GM18868 (cell line): ENCODE measurements at regions not wholly inside any gene's neighbourhood (a gene's known extent, or its start where the extent isn't known, plus 50 kb on each side); places are given as distances from the start of the nearest gene placed in this dataset.
"Not testable (repeated sequence)": the region's sequence is repeated elsewhere in the genome, so short reads cannot be mapped to it uniquely, and the experiment has no call there.

Experiments used
- ATAC-seq: cut with Tn5 transposase; IDR thresholded peaks from one replicate; pipeline ENCODE4 v1.9.1; 2021; ENCODE audit warnings: mild to moderate bottlenecking, moderate library complexity; ENCODE audit not compliant: unreplicated experiment

DNA sequence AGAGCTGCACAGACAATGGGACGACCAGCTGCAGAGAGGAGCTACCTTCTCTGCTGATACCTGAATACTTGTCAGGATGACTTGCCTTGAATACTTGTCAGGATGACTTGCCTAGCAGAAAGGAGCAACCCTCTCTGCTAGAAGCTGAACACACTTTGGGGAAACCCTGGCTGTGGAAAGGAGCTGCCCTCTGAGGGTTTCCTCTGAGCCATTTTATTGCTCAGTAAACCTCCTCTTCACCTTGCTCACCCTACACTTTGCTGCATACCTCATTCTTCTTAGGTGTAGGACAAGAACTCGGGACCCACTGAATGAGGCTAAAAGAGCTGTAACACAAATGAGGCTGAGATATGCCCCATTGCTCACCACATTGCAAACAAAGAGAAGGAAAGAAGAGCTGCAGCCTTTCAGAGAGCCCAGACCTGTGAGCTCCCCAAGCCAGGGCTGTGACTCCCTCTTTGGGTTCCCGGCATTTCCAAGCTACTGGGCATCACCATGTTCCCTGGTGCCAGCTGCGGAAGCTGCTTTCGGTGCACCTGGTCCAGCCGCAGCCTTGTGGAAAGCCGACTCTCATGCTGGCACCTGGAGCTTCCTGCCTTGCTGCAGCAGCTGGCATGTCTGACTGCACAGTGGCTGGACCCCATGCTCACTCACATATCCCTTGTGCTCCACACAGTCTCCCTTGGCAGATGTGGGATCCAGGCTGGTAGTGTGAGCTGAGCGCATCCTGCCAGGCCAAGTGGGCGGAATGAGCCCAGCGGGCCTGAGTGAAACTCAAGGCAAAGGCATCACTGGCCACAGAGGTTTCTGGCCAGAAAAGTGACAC, 106.7 kb upstream of the AHI1 start:
- ATAC-seq, result no peak

DNA sequence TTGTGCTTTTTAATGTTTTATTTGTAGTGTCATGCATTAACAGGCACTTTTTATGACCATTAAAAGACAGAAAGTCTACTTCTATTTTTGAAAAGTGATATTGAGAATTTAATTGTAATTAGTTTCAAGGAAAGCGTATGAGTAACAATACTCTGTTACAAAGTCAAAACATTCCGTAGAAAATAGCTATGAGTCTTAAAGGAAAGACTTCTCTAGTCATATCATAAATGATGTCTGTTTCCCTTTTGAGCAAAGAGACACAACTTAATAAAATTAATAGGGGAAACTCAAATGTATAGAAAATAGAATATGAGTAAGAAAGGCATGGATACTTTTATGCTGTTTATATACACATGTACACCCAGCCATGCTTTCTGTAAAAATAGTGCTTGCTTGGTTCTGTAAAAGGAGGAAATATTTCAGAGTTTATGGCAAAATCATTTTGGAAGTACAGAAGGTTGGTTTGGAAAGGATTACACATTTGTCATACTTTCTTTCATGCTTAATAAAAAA, 107.8 kb upstream of the AHI1 start:
- no peak for ATAC-seq

DNA sequence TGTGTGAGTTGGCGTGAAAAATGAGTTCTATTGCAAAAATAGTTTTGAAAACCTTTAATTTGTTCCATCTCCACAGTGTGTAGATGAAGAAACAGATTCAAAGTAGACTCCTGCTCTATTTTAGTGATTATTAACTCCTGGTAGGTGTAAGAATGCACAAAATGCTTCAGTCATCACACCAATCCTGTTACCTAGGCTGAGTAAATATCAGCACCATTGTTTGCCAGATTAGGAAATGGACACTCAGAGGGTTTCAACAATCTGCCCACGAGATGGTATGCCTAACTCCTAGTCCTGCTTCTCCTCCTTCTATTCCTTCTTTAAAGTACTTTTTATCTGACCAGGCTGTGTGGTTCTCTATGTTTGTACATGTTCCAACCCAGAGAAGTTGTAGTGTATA, 108.9 kb upstream of the AHI1 start:
- ATAC-seq, result no peak

DNA sequence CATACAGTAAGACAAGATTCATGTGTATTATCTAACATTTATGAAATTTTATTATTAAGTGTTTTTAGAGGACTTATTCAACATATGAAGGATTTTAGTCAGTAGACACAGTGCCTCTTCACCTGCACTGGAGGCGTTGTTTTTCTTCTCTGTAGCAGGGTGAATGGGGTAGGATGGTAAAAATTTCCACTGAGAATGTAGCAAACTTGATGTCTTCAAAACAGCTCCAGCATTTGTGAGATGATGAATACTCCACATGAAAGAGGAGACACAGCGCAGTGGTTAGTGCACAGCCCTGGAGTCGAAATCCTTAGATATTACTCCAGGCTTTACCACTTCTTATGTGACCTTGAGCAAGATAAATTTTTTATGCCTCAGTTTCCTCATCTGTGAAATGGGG, 110.5 kb upstream of the AHI1 start:
- ATAC-seq, result no peak

DNA sequence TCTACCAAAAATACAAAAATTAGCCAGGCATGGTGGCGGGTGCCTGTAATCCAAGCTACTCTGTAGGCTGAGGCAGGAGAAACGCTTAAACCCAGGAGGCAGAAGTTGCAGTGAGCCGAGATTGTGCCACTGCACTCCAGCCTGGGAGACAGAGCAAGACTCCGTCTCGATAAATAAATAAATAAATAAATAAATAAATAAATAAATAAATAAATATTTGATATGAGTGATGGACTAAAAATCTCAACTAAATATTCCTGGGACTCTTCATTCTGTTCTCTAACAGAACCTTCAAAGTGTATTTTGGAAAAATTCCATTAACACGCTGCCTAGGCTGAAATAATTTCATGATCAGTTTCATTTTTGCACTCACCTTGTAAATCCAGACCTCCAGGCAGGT, 112.7 kb upstream of the AHI1 start:
- not testable (repeated sequence) for ATAC-seq

DNA sequence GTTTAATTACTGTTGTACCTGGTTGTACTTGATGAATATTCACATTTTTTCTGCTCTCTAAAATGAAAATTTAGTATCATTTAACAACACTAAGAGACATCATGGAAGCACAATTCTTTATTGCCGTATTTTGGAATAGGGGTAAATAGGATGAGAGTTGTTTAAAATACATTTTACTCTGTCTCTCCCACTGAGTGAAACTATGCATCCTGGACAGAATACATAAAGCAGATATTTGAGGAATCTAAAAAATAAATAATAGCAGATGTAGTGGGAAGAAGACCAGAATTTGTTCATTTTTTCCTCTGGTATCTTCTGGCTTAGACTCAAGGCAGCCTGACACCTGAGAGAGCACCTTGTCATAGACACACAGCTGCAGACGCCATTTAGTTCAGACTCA, 119.1 kb upstream of the AHI1 start:
- ATAC-seq, result no peak

DNA sequence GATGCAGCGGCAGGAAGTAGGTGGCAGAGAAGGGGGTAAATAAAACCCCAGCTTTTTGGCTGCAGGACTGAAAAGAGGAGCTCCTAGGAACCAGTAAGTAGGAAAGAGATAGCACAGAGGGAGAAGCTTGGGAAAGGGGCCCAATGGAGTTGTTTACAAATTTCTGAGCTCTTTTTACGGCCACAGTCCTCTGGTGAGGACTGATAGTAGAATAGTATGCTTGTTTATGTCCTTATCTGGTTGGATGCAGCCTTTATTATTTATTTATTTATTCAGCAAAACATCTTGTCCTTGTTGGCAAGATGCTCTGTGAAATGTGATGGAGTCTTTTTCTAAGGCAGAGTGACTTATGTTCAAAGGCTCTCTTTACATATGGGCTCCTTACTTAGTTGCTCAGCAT, 119.7 kb upstream of the AHI1 start:
- ATAC-seq, result no peak

DNA sequence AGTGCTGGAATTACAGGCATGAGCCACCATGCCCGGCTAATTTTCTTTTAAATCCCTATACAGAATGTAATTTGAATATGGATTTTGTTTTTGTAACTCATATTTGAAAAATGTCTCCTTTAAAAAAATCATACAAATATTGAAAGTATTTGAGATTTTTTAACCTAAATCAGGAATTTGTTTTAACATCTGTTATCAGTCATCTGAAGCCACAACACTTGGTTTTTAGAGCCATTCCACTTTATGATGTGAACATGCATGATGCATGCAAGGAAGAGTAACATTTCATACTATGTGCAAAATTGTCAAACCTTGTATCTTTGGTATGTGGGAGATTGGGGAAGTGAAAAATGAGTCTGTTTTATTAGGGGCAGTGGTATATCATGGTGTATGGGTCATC, 124.5 kb upstream of the AHI1 start:
- ATAC-seq, result no peak

DNA sequence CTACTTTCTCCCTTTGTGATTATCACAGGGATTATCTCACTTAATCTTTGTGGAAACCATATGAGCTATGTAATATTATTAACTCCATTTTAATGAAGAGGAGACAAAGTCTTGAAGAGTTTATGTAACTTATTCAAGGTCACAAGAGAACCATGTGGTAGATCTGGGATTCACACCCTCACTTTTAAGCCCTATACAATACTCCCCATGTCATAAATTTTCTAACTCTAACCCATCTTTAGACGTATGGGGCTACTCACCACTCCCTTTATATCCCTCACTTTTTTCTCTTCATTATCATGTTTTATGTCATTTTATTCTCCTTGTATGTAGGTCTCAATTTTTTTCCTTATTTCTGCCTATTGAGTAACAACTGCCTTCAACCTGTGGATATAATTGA, 126.4 kb upstream of the AHI1 start:
- ATAC-seq, result no peak

DNA sequence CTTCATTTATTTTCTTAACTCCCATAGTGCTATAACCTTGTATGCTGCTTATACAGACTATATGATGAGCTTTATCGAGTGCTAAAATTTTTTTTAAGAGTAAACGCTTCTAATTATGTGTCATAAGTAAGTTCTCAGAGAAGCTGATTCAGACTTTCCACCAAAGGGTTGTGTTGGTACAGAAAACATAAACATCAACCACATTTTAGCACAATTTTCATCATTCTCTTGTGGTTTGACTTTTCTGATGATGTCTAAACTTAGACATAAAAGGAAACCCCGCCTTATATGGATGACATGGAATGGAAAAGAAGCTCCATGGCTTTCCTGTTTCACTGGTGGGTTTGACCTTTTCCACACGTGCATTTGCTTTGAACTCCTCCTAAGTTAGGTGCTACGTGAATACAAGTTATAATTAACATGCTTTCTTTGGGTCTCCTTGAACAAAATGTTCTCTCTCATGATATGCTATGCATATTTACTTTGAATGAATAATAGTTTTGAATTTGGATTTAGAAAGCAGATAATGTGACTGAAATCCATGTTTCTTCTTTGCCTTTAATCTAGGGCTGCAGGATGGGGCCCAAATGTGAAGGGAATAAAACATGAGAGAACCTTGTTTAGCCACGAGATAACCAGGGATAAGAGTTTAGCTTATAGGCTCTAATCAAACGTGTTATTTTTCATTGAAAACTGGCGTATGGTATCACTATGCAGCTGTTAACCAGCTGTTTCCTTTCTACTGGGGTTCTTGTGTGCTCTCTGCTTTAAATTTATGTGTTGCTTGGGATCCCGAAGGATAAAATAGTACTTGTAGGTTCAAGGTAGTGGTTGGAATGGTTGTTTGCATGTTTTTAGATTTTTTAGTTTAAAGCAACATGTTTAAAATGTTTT, 127.1 kb upstream of the AHI1 start:
- no peak for ATAC-seq

DNA sequence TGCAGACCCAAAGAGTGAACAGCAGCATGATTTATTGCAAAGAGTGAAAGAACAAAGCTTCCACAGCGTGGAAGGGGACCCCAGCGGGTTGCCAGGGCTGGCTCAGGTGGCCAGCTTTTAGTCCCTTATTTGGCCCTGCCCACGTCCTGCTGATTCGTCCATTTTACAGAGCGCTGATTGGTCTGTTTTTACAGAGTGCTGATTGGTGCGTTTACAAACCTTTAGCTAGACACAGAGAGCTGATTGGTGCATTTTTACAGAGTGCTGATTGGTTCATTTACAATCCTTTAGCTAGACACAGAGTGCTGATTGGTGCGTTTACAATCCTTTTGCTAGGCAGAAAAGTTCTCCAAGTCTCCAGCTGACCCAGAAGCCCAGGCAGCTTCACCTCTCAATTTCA, 128.5 kb upstream of the AHI1 start:
- ATAC-seq, result not testable (repeated sequence)

DNA sequence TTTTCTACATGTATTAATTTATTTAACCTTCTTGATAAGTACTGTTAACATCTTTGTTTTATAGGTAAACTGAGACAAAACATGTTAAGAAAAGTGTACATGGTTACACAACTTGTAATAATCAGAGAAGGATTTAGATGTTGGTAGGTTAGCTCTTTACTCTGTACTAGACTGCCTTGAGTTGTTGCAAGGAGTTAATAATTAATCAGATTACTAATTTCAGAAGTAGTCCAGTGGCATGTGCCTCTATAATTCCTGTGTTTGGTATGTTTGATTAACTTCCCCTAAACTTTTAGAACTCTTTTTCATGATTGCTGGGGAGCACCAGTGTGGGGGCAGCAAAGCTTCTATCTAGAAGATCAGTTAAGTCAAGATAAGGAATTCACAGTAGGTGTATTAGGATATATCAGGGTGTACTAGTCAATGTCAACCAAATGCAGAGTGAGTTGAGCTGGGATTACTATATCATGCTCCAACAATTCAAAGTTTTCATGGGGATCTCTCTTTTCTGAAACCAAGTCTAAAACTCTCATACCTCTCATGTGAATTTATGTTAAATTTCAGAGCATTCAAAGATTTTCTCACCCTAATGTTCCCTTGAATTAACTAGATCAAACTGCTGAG, 129.7 kb upstream of the AHI1 start:
- ATAC-seq, result no peak

DNA sequence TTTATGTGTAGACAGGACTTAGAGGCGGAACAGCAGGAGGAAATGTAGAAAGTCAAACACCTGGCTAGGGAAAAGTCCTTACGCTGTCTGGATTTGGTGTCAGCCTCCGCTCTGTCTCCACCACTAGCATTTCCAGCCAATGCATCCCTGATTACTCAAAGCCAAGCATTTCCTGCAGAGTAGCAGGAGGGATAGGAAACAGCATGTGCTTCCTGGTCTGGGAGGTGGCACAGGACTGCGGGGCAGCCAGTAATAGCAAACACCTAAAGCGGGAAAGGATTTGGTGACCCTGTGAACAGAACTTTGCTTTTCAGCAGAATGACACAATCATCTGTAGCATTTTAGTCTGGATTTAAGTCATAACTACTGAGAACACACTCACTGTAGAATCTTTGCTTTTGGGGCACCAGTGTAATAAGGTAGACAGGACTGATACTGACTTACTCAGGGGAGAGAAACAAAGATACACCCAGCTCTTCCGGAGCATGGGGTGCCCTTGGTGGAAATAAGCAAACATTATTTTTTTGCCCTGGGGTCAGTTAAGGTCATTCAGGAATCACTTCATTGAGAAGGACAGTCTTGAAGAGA, 133.3 kb upstream of the AHI1 start:
- ATAC-seq, result no peak

DNA sequence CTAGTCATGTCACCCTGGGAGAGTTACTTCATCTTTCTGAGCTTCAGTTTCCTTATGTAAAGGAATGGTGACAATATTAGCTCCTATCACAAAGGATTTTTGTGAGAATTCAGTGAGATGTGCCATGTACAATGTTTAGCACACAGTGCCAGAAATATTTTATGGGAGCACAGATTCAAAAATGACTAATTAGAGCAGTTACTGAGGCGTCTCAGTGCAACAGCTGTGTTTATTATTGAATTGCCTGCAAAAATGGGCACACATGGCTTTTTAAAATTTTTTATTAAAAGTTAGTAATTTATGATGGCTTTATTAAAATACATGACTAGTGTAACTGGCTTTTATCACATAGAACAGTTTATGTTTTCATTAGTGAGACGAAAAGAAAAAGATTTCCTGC, 134.3 kb upstream of the AHI1 start:
- ATAC-seq, result no peak

DNA sequence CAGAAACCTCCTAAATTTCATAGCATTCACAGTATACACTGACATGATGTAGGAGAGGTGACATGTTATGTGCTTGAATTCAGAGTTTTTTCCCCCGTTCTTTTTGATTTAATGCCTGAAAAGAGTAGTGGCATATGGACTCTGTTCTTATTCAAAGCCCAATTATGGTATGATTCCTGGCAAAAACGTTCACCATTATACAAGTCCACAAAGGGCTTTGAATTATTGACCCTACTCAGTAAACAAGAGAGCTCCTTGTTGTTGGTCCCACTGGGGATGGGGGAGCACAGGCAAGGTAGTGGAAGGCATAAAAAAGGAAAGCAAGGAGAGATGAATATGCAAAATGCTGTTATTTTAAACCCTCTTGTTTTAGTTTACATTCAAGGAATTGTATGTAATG, 136.0 kb upstream of the AHI1 start:
- ATAC-seq, result no peak

DNA sequence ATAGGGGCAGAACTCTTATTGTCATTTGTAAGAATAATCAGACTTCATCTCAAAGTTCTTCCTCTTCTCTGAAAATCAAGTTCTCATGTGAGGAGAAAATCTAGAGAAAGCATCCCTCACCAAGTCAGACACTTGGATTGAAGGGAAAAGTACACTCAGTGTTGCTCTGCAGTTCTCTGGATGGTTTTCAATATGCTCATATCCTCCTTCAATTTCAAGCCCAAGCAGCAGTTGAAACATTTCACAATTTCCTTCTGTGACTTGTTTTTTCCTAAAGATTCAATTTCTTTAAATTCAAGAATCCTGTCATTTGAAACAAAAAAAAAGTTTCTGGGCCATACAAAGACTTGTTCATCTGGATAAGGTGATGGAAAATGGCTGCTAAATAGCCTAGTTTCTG, 140.2 kb upstream of the AHI1 start:
- ATAC-seq, result no peak

DNA sequence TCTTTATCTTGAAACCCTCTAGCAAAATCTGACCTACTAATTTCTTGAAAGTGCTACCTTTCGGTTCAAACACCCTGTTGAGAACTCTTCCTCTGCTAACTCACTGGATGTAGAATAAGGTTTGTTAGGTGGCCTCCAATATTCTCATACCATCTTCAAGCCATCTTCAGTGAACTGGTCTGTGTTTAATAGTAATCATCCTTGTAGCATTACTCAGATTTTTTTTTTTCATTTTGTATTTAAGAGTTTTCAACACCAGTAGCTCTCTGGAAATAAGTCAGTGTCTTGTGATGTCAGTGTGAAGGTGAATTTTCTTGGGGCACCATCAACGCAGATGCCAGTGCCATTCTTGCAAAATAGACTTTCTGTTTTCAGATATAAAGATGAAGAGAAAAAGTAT, 140.6 kb upstream of the AHI1 start:
- no peak for ATAC-seq

DNA sequence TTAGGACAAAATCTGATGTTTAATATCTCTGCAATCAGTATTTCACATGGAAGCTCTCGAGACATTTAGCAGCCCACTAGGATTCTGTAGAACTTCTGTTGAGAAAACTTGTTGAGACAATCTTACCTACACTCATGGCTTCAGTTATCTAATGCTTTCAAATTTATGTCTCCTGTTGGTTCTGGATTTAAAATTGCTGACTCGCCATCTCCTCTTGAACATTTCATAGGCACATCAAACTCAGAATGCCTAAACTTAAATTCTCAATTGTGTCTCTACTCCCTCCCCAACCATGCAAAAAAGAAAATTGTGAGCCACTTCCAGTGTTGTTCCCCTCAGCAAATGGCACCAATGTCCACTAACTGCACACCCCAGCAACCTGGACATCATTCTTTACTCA, 142.5 kb upstream of the AHI1 start:
- no peak for ATAC-seq

DNA sequence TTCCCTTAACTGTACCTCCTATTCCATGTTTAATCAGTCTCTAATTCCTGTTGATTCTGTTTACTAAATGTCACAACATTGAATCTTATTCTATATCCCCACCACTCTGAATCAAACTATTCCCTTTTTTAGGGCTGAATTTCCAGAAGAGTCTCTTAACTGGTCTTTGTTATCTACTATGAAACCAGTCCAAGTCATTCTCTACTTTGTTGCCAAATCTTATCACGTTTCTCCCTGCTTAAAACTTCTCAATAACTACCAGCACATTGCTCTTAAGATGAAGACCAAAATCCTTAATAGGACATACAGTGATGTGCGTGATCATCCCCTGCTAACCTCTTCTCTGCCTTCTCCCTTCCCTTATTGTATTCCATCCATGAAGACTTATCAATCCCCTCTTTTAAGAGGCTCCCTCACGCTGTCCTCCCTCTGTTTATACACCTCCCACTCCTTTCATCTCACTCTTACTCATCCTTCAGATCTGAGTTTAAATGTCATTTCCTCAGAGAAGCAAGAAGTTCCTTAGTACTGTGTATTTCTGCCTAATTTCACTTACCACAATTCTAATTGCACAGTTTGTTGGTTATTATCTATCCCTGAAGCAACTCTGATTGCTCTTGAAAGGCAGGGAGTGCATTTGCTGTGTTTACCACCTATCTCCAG, 143.0 kb upstream of the AHI1 start:
- ATAC-seq, result no peak

DNA sequence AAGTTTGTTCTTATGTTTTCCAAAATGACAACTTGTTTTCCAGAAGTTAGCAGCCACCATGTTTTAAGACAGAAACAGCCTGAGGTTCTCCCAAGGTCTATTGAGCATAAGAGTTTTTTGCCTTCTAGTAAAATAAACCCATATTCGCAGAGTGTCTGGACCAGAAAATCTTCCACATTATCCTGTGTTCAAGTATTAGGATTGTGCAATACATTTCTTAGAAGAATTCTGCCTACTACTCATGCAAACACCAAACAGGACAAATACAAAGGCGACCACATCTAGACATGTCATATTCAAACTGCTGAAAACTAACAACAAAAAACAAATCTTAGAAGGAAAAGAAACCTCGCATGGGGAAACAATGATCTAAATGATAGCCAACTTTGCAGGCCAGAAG, 145.4 kb upstream of the AHI1 start:
- no peak for ATAC-seq

DNA sequence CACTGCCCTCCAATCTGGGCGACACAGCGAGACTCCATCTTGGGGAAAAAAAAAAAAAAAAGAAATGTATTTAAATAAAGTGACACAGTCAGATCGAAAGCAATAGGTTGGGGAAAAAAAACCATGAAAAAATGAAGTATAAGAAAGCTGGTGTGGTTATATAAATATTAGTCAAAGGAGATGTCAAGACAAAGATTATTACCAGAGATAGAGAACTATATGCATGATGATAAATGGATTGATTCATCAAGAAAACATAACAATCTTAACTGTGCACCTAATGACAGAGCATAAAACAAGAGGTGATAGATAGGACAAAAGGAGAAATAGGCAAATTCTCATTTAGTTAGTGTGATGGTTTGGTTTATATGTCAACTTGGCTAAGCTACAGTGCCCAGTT, 146.9 kb upstream of the AHI1 start:
- ATAC-seq, result no peak
